Liver (tissue), 8 donors: ENCODE measurements at regions not wholly inside any gene's neighbourhood (a gene's known extent, or its start where the extent isn't known, plus 50 kb on each side); places are given as distances from the start of the nearest gene placed in this dataset.

ENCODE experiments used
- DNase-seq: peaks from one replicate; pipeline ENCODE4 v3.0.0-alpha.2; 2017; ENCODE audit warnings: low spot score
- H3K27ac ChIP-seq, 2 donors: one replicate each; pipeline ENCODE4 v1.7.0; 2013; ENCODE audit warnings: inconsistent platforms in 2 of 2, low read length in 2 of 2, control low read depth in 1 of 2, low read depth in 1 of 2, mild to moderate bottlenecking in 1 of 2
- H3K27me3 ChIP-seq, 4 donors: one replicate each; pipeline versions ENCODE4 v1.6.1 to v1.7.0; 2013; ENCODE audit warnings: low read length in 3 of 4, inconsistent platforms in 1 of 4, mild to moderate bottlenecking in 1 of 4, moderate library complexity in 1 of 4; ENCODE audit not compliant: control insufficient read depth in 4 of 4, insufficient read depth in 4 of 4
- H3K36me3 ChIP-seq, 4 donors: one replicate each; pipeline versions ENCODE4 v1.6.1 to v1.7.0; 2013; ENCODE audit warnings: low read length in 3 of 4, mild to moderate bottlenecking in 3 of 4, low read depth in 1 of 4, moderate library complexity in 1 of 4; ENCODE audit not compliant: control insufficient read depth in 4 of 4, insufficient read depth in 3 of 4
- H3K4me1 ChIP-seq, 4 donors: one replicate each; pipeline versions ENCODE4 v1.6.1 to v1.7.0; 2013; ENCODE audit warnings: low read length in 3 of 4, mild to moderate bottlenecking in 3 of 4, moderate library complexity in 1 of 4; ENCODE audit not compliant: control insufficient read depth in 4 of 4, insufficient read depth in 4 of 4
- H3K4me3 ChIP-seq, 3 donors: one replicate each; pipeline versions ENCODE4 v1.6.1 to v1.7.0; 2013; ENCODE audit warnings: low read length in 3 of 3, control low read depth in 1 of 3, low read depth in 1 of 3, mild to moderate bottlenecking in 1 of 3
- H3K9ac ChIP-seq, 2 donors: one replicate each; pipeline ENCODE4 v1.7.0; 2013; ENCODE audit warnings: low read length in 2 of 2, mild to moderate bottlenecking in 2 of 2, moderate library complexity in 2 of 2, control low read depth in 1 of 2, low read depth in 1 of 2
- H3K9me3 ChIP-seq, 4 donors: one replicate each; pipeline versions ENCODE4 v1.6.1 to v1.7.0; 2013; ENCODE audit warnings: low read length in 3 of 4; ENCODE audit not compliant: control insufficient read depth in 4 of 4
- ATF3 ChIP-seq: IDR thresholded peaks from 2 replicates; pipeline ENCODE4 v1.6.1; 2016; ENCODE audit warnings: antibody characterized with exemption
- CTCF ChIP-seq: fragments of 150-350 bp; IDR thresholded peaks from 2 replicates; pipeline ENCODE4 v1.5.1; 2017; ENCODE audit warnings: improper control_type of control experiment, low read depth, low read length; ENCODE audit not compliant: missing input control
- EGR1 ChIP-seq, 2 donors: IDR thresholded peaks; 2 replicates each; pipeline ENCODE4 v1.6.1; 2016 to 2018; ENCODE audit warnings: antibody characterized with exemption in 2 of 2, low read depth in 2 of 2
- FOXA1 ChIP-seq: IDR thresholded peaks from 2 replicates; pipeline ENCODE4 v1.6.1; 2016; ENCODE audit warnings: antibody characterized with exemption
- FOXA2 ChIP-seq: IDR thresholded peaks from 2 replicates; pipeline ENCODE4 v1.6.1; 2016; ENCODE audit warnings: antibody characterized with exemption
- GABPA ChIP-seq, 2 donors: IDR thresholded peaks in 1 of 2; conservative IDR thresholded peaks in 1 of 2; 2 replicates each; pipeline ENCODE4 v1.6.1; 2016; ENCODE audit warnings: antibody characterized with exemption in 2 of 2, mild to moderate bottlenecking in 1 of 2, moderate library complexity in 1 of 2
- HNF4A ChIP-seq, 2 donors: conservative IDR thresholded peaks; 2 replicates each; pipeline ENCODE4 v1.6.1; 2016; ENCODE audit warnings: antibody characterized with exemption in 2 of 2, mild to moderate bottlenecking in 2 of 2
- HNF4G ChIP-seq: IDR thresholded peaks from 2 replicates; pipeline ENCODE4 v1.6.1; 2016; ENCODE audit warnings: antibody characterized with exemption
- JUND ChIP-seq, 2 donors: IDR thresholded peaks; 2 replicates each; pipeline ENCODE4 v1.6.1; 2016; ENCODE audit warnings: antibody characterized with exemption in 2 of 2
- MAX ChIP-seq: IDR thresholded peaks from 2 replicates; pipeline ENCODE4 v1.6.1; 2016; ENCODE audit warnings: antibody characterized with exemption
- NR2F2 ChIP-seq: IDR thresholded peaks from 2 replicates; pipeline ENCODE4 v1.6.1; 2016; ENCODE audit warnings: antibody characterized with exemption
- REST ChIP-seq: IDR thresholded peaks from 2 replicates; pipeline ENCODE4 v1.6.1; 2016; ENCODE audit warnings: antibody characterized with exemption, mild to moderate bottlenecking
- RXRA ChIP-seq, 2 donors: IDR thresholded peaks; 2 replicates each; pipeline ENCODE4 v1.6.1; 2017 to 2018; ENCODE audit warnings: antibody characterized with exemption in 2 of 2, mild to moderate bottlenecking in 1 of 2
- SP1 ChIP-seq: IDR thresholded peaks from 2 replicates; pipeline ENCODE4 v1.6.1; 2018; ENCODE audit warnings: antibody characterized with exemption, mild to moderate bottlenecking
- TAF1 ChIP-seq: conservative IDR thresholded peaks from 2 replicates; pipeline ENCODE4 v1.6.1; 2016; ENCODE audit warnings: antibody characterized with exemption, mild to moderate bottlenecking
- YY1 ChIP-seq: IDR thresholded peaks from 2 replicates; pipeline ENCODE4 v1.6.1; 2016; ENCODE audit warnings: antibody characterized with exemption, mild to moderate bottlenecking
- WGBS: extraction: QIAGEN DNeasy Blood & Tissue Kit; methylation state at CpG from one replicate; pipeline ENCODE4 v1.1.7; 2013; 5-methylcytosine and 5-hydroxymethylcytosine counted together
- TF ChIP-seq, protein P1 (sequence below): IDR thresholded peaks from 2 replicates; pipeline ENCODE4 v1.6.1; 2016; ENCODE audit warnings: antibody characterized with exemption
- donor health status: healthy.
- donor health status: healthy.
- donor health status: healthy.
- donor health status: healthy.
- donor health status: healthy.

- Histone ChIP-seq H3K9ac (no peak overlapping the region), H3K9me3 (peaks cover 0 to 4% (median 0%) of the 10 kb centered on the region in 4 donors), H3K27ac (no peak overlapping the region), H3K36me3 (no peaks in the 10 kb centered on the region), H3K4me1 (no peaks in the 10 kb centered on the region), H3K27me3 (no peaks in the 10 kb centered on the region), H3K4me3 (no peak overlapping the region)
- DNase-seq: no peak
- TF ChIP-seq, protein P1, sequence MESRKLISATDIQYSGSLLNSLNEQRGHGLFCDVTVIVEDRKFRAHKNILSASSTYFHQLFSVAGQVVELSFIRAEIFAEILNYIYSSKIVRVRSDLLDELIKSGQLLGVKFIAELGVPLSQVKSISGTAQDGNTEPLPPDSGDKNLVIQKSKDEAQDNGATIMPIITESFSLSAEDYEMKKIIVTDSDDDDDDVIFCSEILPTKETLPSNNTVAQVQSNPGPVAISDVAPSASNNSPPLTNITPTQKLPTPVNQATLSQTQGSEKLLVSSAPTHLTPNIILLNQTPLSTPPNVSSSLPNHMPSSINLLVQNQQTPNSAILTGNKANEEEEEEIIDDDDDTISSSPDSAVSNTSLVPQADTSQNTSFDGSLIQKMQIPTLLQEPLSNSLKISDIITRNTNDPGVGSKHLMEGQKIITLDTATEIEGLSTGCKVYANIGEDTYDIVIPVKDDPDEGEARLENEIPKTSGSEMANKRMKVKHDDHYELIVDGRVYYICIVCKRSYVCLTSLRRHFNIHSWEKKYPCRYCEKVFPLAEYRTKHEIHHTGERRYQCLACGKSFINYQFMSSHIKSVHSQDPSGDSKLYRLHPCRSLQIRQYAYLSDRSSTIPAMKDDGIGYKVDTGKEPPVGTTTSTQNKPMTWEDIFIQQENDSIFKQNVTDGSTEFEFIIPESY: no peak
- TF ChIP-seq TAF1: no peak
- TF ChIP-seq RXRA (IDR thresholded peaks at IDR 0.05): no peak
- TF ChIP-seq SP1: no peak
- no peak for TF ChIP-seq MAX
- no peak for TF ChIP-seq GABPA (IDR thresholded peaks at IDR 0.05 in 1 of 2, conservative IDR thresholded peaks at IDR 0.05 in 1 of 2)
- no peak for TF ChIP-seq HNF4G
- TF ChIP-seq ATF3: no peak
- no peak for TF ChIP-seq EGR1 (IDR thresholded peaks at IDR 0.05; ENCODE audit: low read depth in 2 of 2)
- TF ChIP-seq FOXA2: no peak
- TF ChIP-seq HNF4A (conservative IDR thresholded peaks at IDR 0.05): no peak
- TF ChIP-seq JUND (IDR thresholded peaks at IDR 0.05): no peak
- no peak for TF ChIP-seq REST
- no peak for TF ChIP-seq YY1
- WGBS: 60% methylated on average over 2 of the region's 2 CpGs
Observed at GRCh38 chr12:45660330-45660729, 69.2 kb upstream of the ARID2 start.

DNA sequence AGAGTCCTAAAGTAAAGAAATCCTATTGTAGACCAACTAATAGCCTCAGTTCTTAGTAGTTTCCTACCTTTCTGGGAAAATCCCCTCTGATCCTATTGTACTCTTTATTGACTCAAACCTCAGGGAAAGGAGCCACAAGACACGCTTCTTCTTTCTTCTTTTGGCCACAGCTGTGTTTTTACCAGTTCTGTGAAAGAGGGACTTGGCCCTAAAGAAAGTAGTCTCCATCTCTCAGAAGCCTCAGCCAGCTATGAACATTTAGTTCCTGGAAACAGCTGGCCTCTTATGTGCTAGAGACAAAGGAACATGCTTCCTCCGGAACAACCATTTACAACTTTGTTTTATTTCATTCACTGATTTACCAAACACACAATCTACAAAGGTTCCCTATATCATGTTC is 66.1 kb upstream of the ARID2 start:
- Histone ChIP-seq H3K4me3 (no peak overlapping the region), H3K4me1 (no peaks in the 10 kb centered on the region), H3K36me3 (no peaks in the 10 kb centered on the region), H3K9me3 (peaks cover 0 to 4% (median 0%) of the 10 kb centered on the region in 4 donors), H3K27ac (no peak overlapping the region), H3K27me3 (no peaks in the 10 kb centered on the region), H3K9ac (no peak overlapping the region)
- WGBS: 71% methylated on average over 2 of the region's 2 CpGs
- no peak for DNase-seq
- TF ChIP-seq NR2F2 (no peak), GABPA (IDR thresholded peaks at IDR 0.05 in 1 of 2, conservative IDR thresholded peaks at IDR 0.05 in 1 of 2) (no peak), YY1 (no peak), CTCF (no peak), REST (no peak), HNF4A (conservative IDR thresholded peaks at IDR 0.05) (no peak), ATF3 (no peak), MAX (no peak), FOXA1 (no peak), HNF4G (no peak)
- TF ChIP-seq, protein P1: no peak
